HG03521 (cell line): ENCODE measurements at regions not wholly inside any gene's neighbourhood (a gene's known extent, or its start where the extent isn't known, plus 50 kb on each side); places are given as distances from the start of the nearest gene placed in this dataset.
"Not testable (repeated sequence)": the region's sequence is repeated elsewhere in the genome, so short reads cannot be mapped to it uniquely, and the experiment has no call there.

Source experiments
- ATAC-seq: cut with Tn5 transposase; IDR thresholded peaks from one replicate; pipeline ENCODE4 v1.9.1; 2021; ENCODE audit warnings: mild to moderate bottlenecking, moderate library complexity; ENCODE audit not compliant: unreplicated experiment

GRCh38 chr3:36182024-36182423 lies 198.3 kb upstream of the STAC start:
- no peak for ATAC-seq

- ATAC-seq: not testable (repeated sequence)
Measured at GRCh38 chr3:36187197-36187596, 193.1 kb upstream of the STAC start.

- no peak for ATAC-seq
Measured at GRCh38 chr3:36192901-36193300, 187.4 kb upstream of the STAC start.

GRCh38 chr3:36193448-36193847 lies 186.9 kb upstream of the STAC start:
- no peak for ATAC-seq

- ATAC-seq: no peak
Measured at GRCh38 chr3:36196058-36196457, 184.2 kb upstream of the STAC start.

- ATAC-seq: no peak
Measured at GRCh38 chr3:36197151-36197550, 183.2 kb upstream of the STAC start.

- ATAC-seq: no peak
Measured at GRCh38 chr3:36201546-36201945, 178.8 kb upstream of the STAC start.

- no peak for ATAC-seq
Measured at GRCh38 chr3:36206956-36207580, 173.2 kb upstream of the STAC start.

- ATAC-seq: no peak
Measured at GRCh38 chr3:36210840-36211651, 169.3 kb upstream of the STAC start.

GRCh38 chr3:36211652-36211999 lies 168.7 kb upstream of the STAC start:
- no peak for ATAC-seq

- ATAC-seq: no peak
Measured at GRCh38 chr3:36212251-36212650, 168.1 kb upstream of the STAC start.

GRCh38 chr3:36214460-36214859 lies 165.8 kb upstream of the STAC start:
- ATAC-seq: no peak

- no peak for ATAC-seq
Measured at GRCh38 chr3:36215241-36215640, 165.1 kb upstream of the STAC start.

GRCh38 chr3:36219398-36219797 lies 160.9 kb upstream of the STAC start:
- ATAC-seq: no peak

GRCh38 chr3:36220173-36220572 lies 160.1 kb upstream of the STAC start:
- no peak for ATAC-seq

- no peak for ATAC-seq
Measured at GRCh38 chr3:36221975-36222374, 158.3 kb upstream of the STAC start.

- no peak for ATAC-seq
Measured at GRCh38 chr3:36227980-36228379, 152.3 kb upstream of the STAC start.

GRCh38 chr3:36229496-36229895 lies 150.8 kb upstream of the STAC start:
- no peak for ATAC-seq

- no peak for ATAC-seq
Measured at GRCh38 chr3:36232797-36233489, 147.4 kb upstream of the STAC start.

- no peak for ATAC-seq
Measured at GRCh38 chr3:36244728-36245127, 135.6 kb upstream of the STAC start.

- ATAC-seq: no peak
Measured at GRCh38 chr3:36248374-36248773, 131.9 kb upstream of the STAC start.

GRCh38 chr3:36250191-36250590 lies 130.1 kb upstream of the STAC start:
- ATAC-seq: no peak
